Astrocyte of the hippocampus (primary cell): ENCODE measurements at regions not wholly inside any gene's neighbourhood (a gene's known extent, or its start where the extent isn't known, plus 50 kb on each side); places are given as distances from the start of the nearest gene placed in this dataset.

Experiments used
- DNase-seq: peaks from one replicate; pipeline ENCODE4 v3.0.0; 2011; ENCODE audit warnings: low read depth, low spot score

GRCh38 chr12:87793131-87793530, 236.1 kb downstream of the C12orf50 start:
- DNase-seq, result peak; percentile 42

GRCh38 chr12:87784350-87784749, 244.9 kb downstream of the C12orf50 start:
- no peak for DNase-seq

- DNase-seq, result no peak
These were observed 245.7 kb downstream of the C12orf50 start for GRCh38 chr12:87783467-87783866.

DNA sequence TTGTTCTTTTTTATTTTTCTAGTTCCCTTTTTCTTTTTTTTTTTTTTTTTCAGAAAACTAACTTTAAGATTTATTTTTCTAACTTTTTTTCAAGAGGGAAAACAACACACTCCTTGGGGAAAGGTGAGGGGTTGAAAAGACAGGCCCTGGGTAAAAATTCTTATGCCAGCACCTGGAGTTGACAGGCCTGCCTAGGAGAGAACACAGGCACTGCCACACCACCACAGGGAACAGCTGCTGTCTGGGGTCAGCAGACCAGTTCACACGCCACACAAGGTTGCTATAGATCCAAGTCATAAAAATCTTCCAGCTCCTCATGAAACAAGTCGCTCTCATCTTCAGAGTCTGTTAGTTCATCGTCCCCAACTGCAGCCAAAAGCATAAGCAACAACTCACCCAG, 246.4 kb downstream of the C12orf50 start:
- no peak for DNase-seq

DNA sequence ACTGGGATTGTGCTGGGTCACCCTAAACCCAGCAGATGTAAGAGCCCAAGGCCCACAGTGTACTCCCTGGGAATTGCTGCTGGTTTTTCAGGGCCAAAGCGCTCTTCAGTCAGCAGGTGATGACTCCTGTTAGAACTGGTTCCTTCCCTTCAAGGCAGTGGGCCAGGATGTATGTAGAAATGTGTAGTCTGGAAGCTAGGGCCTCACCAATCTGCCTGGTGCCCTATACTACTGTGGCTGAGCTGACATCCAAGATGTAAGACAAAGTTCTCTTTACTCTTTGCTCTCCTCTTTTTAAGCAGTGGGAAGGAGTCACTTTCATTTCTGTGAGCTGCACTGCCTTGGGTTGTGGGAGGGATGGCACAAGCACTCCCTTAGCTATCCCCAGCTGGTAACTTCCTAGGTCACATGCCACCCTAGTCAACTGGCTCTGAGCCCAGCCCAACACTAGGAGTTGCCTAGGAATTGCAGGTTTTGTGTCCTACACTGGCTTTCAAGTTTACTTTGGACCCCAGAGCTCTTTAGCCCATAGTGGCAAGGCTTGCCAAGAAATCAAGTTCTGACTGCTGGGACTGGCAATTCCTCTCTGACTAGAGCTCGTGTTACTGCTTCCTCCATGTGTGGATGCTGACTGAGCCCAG, 249.2 kb downstream of the C12orf50 start:
- DNase-seq, result peak; percentile 21

- DNase-seq, result peak; percentile 33
These were observed 250.2 kb downstream of the C12orf50 start for GRCh38 chr12:87779016-87779415.

DNA sequence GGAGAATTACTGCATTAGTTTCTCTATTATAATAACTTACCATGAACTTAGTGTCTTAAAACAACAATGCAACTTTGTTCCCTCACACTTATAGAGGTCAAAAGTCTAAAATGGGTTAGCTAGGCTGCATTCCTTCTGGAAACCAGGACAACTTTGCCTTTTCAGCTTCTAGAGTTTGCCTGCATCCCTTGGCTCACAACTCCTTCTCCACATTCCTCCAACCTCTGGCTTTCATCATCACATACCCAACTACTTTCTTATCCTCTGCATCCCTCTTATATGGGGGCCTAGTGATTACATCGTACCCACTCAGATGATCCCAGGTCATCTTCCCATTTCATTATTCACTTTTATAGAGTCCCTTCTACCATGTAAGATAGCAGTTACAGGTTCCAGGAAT, 251.1 kb downstream of the C12orf50 start:
- no peak for DNase-seq

DNA sequence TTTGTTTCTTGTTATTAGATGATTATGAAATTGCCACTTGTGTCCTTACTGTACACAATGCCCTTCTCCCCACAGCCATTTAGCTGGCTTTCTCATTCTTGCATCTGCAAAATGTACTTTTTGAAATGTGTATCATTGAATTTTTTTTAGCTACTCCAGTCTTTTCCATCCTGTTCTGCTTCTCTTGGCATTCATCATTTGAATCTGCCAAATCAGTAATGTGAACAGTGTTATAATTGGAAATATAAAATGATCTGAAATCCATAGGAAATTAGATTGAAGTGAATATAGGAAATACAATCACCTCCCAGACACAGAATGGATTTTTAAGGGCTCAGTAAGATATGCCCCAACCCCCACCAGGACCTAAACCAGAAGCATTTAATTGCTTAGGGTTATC, 253.4 kb downstream of the C12orf50 start:
- no peak for DNase-seq

DNA sequence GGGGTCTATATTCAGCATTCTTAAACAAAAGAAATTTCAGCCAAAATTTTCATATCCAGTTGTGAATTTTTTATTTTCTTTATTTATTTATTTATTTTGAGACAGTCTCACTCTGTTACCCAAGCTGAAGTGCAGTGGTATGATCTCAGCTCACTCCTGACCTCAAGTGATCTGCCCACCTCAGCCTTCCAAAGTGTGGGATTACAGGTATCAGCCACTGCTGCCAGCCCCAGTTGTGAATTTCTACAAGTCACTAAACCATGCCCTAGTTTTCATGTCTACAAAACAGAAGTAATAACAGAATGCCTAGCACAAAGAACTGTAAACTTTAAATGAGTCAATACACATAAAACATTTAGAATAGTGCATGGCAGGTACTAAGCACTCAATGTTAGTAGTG, 254.2 kb downstream of the C12orf50 start:
- DNase-seq, result no peak

DNA sequence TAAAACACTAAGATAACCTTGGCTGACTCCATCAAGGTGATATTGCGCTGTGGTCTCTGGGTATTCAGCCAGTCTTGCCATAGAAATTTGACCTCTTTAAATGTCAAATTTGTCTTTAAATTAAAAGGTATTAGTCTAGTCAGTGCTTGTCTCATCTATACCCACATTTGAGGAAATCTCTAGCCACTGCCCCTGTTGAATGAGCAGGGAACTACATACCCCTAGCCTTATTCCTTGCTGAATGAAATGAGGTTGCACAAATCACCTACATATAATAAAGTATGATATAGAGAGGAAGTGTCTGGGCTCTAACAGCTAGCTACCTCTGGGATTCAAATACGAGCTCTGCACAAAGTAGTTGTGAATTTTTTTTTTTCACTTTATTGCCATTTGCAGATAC, 256.8 kb downstream of the C12orf50 start:
- no peak for DNase-seq

DNA sequence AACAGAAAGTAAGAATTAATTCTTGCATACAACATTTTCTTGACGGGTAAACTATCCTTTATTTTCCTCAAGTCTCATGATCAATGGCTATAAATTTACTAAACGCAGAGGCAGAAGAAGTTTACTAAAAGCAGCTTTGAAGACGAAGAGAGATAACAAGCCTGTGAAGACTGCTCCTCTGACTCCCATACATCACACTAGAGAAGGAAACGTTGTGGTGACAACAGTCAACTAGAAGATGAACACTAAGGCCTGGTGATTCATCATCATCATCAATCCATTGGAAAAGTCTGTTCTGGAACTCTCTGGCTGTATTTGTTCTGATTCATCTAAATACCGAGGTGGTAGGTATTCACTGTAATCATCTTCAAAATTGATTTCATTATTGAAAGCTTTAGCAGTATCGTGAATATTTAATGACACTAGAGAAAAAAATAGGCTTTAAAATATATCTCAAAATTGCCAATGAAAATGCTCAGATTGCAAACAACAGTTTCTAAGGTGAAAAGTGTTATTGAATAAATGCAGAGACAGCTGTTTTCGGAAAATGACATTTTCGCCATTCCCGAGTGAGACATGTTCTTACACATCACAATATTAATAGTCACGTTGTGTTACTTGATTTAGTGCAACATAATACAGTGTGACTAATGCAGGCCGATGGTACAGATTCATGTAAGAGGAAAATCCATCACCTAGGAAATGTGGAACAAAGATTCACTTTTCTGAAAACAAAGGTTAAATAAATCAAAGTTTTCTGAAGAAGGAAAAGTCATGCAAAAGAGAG, 260.5 kb downstream of the C12orf50 start:
- DNase-seq, result no peak

- no peak for DNase-seq
These were observed 263.2 kb downstream of the C12orf50 start for GRCh38 chr12:87766044-87766443.

GRCh38 chr12:87760943-87761342, 268.3 kb downstream of the C12orf50 start:
- peak; percentile 3 for DNase-seq

- DNase-seq, result no peak
These were observed 270.9 kb downstream of the C12orf50 start for GRCh38 chr12:87758271-87758670.

GRCh38 chr12:87756721-87757120, 272.5 kb downstream of the C12orf50 start:
- no peak for DNase-seq

DNA sequence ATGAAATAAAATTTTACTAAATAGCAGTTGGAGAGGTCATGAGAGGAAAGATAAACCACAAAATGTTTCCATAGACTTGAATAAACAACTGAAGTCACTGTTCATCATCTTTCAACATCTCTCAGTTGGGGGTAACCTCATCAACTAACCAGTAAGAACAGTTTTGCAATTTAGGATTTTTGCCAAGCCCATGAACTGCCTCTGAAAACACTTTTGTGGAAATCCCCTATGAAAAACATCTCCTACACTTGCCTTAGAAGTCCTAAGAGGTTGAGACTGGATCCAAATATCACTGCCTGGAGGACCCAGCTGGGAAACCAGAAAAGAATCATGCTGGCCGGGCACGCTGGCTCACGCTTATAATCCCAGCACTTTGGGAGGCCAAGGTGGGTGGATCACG, 273.1 kb downstream of the C12orf50 start:
- peak; percentile 83 for DNase-seq

DNA sequence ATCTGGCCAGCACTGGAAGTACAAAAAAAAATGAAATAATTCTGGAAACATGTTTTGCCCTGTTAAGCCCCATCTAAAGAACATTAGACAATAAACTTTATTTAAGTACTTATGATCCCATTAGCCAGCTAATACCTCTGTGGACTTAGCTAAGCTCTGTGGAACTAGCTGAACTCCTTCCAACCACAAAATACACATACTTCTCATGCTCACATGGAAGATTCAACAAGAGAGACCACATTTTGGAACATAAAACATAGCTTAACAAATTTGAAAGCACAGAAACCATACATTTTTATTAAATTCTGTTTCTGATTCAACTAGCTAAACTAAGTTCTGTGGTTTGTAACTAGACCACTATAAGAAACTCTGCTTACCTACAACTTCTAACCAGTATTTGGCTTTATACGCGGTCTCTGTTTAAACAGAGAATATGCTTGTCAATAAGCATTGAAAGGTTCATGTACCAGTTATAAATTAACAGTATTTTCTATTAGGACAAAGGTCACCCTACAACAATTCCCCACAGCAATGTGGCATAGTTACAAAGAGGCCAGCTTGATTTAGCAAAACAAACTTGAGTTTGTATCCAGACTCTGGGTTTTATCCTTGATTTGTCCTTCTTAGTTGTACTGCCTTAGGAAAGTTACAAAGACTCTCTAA, 300.1 kb downstream of the C12orf50 start:
- DNase-seq, result peak; percentile 32

DNA sequence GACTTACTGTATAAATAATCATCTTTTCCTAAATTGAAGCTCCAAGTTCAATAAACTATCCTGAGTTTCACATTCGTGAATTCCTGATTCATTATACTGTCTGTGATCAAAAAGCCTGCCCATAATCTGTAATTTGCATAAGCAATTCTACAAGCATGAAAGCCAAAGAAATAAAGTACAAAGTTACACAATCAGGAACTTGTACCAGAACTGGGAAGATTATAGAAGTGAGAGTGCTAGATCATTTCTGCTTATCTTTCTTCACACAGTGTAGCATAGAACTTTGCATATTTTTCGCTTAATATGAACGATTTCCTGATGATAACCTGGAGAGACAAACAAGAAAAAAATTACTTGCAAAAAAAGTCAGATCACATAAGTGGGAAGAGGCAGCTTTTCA, 308.2 kb downstream of the C12orf50 start:
- no peak for DNase-seq

DNA sequence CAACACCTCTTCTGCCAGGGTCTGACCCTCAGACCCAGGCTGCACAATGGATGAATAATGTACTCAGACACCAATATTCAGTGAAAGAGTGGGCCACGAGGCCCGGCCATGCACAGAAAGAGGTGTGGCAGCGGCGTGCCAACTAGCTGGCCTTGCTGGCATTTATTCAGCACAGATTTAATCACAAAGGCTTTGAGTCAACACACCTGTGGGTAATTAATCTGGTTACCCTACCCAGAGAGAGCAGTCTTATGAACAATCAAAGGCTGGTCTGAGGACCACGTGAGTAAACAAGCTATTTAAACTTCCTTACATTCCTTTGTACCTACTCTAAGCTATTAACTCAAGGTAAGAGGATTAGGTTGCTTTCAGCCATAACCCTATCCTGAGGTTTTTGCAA, 324.8 kb downstream of the C12orf50 start:
- no peak for DNase-seq

DNA sequence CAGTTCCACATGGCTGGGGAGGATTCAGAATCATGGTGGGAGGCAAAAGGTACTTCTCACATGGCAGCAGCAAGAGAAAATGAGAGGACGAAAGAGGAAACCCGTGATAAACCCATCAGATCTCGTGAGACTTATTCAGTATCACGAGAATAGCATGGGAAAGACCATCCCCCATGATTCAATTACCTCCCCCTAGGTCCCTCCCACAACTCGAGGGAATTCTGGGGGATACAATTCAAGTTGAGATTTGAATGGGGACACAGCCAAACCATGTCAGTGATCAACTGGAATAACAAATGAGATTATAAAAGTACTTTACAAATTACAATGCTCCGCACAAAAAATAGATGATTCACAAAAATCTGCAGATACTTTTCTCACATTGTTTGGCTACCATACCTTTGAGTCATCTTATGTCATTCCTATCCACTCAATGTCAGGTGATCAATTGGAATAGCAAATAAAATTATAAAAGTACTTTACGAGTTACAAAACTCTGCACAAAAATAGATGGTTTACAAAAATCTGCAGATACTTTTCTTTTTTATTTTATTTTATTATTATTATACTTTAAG, 338.9 kb downstream of the C12orf50 start:
- no peak for DNase-seq

GRCh38 chr12:87689196-87689595, 340.0 kb downstream of the C12orf50 start:
- no peak for DNase-seq

GRCh38 chr12:87687362-87687761, 341.8 kb downstream of the C12orf50 start:
- DNase-seq, result peak; percentile 40
